MCF 10A (cell line): ENCODE measurements at regions not wholly inside any gene's neighbourhood (a gene's known extent, or its start where the extent isn't known, plus 50 kb on each side); places are given as distances from the start of the nearest gene placed in this dataset.

Source experiments
- BruUV-seq: library from RNA; stranded (reverse); fragments of 400-500 nt; replicated peaks from 2 replicates; lab custom pipeline; 2021; lab: Mats Ljungman, UMichigan
- CTCF ChIA-PET: fragments of 300-600 bp; sonication (Branson Sonifier 250); formaldehyde crosslinking; extraction: SDS; loops from one replicate; lab custom pipeline; 2021; ENCODE audit warnings: antibody characterized with exemption, inconsistent platforms; lab: Yijun Ruan, JAX
- POLR2A ChIA-PET: fragments of 300-600, 350-650 bp; sonication (Branson Sonifier 250); formaldehyde crosslinking; extraction: SDS; loops from one replicate; lab custom pipeline; 2020; ENCODE audit warnings: antibody characterized with exemption, inconsistent platforms; lab: Yijun Ruan, JAX
- DNase-seq: peaks from one replicate; pipeline ENCODE4 v3.0.0-alpha.2; 2018; ENCODE audit not compliant: unreplicated experiment
- H3K27ac Mint-ChIP-seq: one replicate; pipeline ENCODE4 v1.8.0; 2022; ENCODE audit warnings: mild to moderate bottlenecking, low read depth, mixed read lengths; ENCODE audit not compliant: unreplicated experiment
- H3K27me3 Mint-ChIP-seq: one replicate; pipeline ENCODE4 v1.8.0; 2022; ENCODE audit warnings: mixed read lengths; ENCODE audit not compliant: insufficient read depth, unreplicated experiment
- H3K36me3 Mint-ChIP-seq: one replicate; pipeline ENCODE4 v1.8.0; 2022; ENCODE audit warnings: mild to moderate bottlenecking, moderate library complexity, mixed read lengths; ENCODE audit not compliant: insufficient read depth, unreplicated experiment
- H3K4me1 Mint-ChIP-seq: one replicate; pipeline ENCODE4 v1.8.0; 2022; ENCODE audit warnings: mixed read lengths; ENCODE audit not compliant: insufficient read depth, unreplicated experiment
- H3K4me3 Mint-ChIP-seq: one replicate; pipeline ENCODE4 v1.8.0; 2022; ENCODE audit warnings: mild to moderate bottlenecking, moderate library complexity, mixed read lengths; ENCODE audit not compliant: unreplicated experiment
- H3K9me3 Mint-ChIP-seq: one replicate; pipeline ENCODE4 v1.8.0; 2022; ENCODE audit warnings: mixed read lengths; ENCODE audit not compliant: unreplicated experiment
- CTCF ChIP-seq: fragments of 200-600 bp; IDR thresholded peaks from one replicate; pipeline ENCODE4 v1.8.0; 2022; ENCODE audit warnings: antibody characterized with exemption, mild to moderate bottlenecking; ENCODE audit not compliant: unreplicated experiment
- intact Hi-C: fragments of 100-400 bp; cut with micrococcal nuclease; formaldehyde crosslinking; loops from 2 replicates; pipeline ENCODE4 v1.14.1; 2022

- no peak for DNase-seq
- Mint-ChIP-seq H3K27ac (no peak overlapping the region), H3K9me3 (no peaks in the 10 kb centered on the region), H3K4me3 (no peak overlapping the region), H3K27me3 (no peaks in the 10 kb centered on the region), H3K4me1 (no peaks in the 10 kb centered on the region), H3K36me3 (no peaks in the 10 kb centered on the region)
- ChIA-PET POLR2A (no interaction called here), CTCF (no interaction called here)
- no TSS peak for BruUV-seq
- intact Hi-C loops, result no loop called here
- no peak for TF ChIP-seq CTCF
Observed at GRCh38 chr13:30363725-30364124, 56.4 kb upstream of the KATNAL1 start.

- Mint-ChIP-seq H3K9me3 (no peaks in the 10 kb centered on the region), H3K27ac (no peak overlapping the region), H3K27me3 (no peaks in the 10 kb centered on the region), H3K36me3 (no peaks in the 10 kb centered on the region), H3K4me3 (no peak overlapping the region), H3K4me1 (no peaks in the 10 kb centered on the region)
- CTCF ChIA-PET, result no interaction called here
- intact Hi-C loops, result no loop called here
- POLR2A ChIA-PET, result no interaction called here
- DNase-seq, result no peak
- TF ChIP-seq CTCF, result no peak
- no TSS peak for BruUV-seq
Observed at GRCh38 chr13:30364133-30364532, 56.8 kb upstream of the KATNAL1 start.

GRCh38 chr13:30364876-30365275, 57.4 kb upstream of the UBE2L5 start:
- Mint-ChIP-seq H3K4me3 (no peak overlapping the region), H3K36me3 (no peaks in the 10 kb centered on the region), H3K27me3 (no peaks in the 10 kb centered on the region), H3K9me3 (no peaks in the 10 kb centered on the region), H3K4me1 (no peaks in the 10 kb centered on the region), H3K27ac (no peak overlapping the region)
- TF ChIP-seq CTCF, result no peak
- no TSS peak for BruUV-seq
- ChIA-PET CTCF (no interaction called here), POLR2A (no interaction called here)
- DNase-seq, result no peak
- intact Hi-C loops, result no loop called here

- no peak for TF ChIP-seq CTCF
Observed at GRCh38 chr13:30366088-30366487, 56.2 kb upstream of the UBE2L5 start.

More at GRCh38 chr13:30366088-30366487, 56.2 kb upstream of the UBE2L5 start:
- no peak for DNase-seq
- ChIA-PET POLR2A (interaction anchor here (2.4 kb wide), 1 partner anchor 29 kb away, joined by 7 read pairs; no protein-coding TSS in a partner anchor), CTCF (interaction anchor here (0.7 to 0.8 kb wide), 2 partner anchors 19 to 141 kb away, joined by 3 read pairs; no protein-coding TSS in a partner anchor)
- Mint-ChIP-seq H3K27ac (no peak overlapping the region), H3K4me3 (no peak overlapping the region), H3K36me3 (no peaks in the 10 kb centered on the region), H3K9me3 (no peaks in the 10 kb centered on the region), H3K4me1 (no peaks in the 10 kb centered on the region), H3K27me3 (no peaks in the 10 kb centered on the region)
- intact Hi-C loops, result no loop called here
- BruUV-seq, result no TSS peak
